ENCODE measurements at regions not wholly inside any gene's neighbourhood (a gene's known extent, or its start where the extent isn't known, plus 50 kb on each side); places are given as distances from the start of the nearest gene placed in this dataset.
"Not testable (repeated sequence)": the region's sequence is repeated elsewhere in the genome, so short reads cannot be mapped to it uniquely, and the experiment has no call there.

DNA sequence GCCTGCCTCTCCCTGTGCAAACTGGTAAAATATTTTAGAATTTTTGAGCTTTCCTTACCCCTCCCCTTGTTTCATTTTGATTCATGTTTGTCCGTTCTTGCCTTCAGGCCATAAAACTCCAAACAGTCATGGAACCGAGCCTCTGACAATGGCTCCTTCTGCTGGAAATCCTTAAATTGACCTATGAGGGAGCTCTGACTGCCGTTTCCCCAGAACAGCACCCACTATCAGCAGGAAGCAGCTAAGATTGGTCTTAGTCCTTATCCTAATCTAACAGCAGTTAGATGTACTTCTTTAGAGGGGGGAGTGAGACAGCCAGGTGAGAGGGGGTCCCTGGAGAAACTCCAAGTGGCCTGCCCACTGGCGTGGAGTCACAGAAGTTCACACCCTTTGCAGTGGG lies 106.7 kb downstream of the FAM174A start:
- no peak for DNase-seq

DNA sequence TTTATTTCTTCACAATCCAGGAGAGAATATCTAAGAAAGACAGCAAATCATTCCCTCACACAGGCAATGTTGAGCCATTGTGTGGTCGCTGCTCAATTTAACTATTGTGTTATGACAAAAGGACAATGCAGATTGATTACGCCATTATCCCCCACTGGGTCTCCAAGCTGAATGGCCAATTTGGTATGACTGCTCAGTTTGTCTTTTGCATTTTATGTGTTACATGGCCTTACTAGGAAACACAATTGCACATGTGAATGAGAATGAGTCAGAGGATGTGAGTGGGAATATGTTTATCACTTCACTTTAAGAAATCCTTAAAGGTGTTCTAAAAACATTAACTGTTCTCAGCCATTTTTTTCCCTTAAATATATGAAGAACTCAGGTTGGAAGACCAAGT lies 108.3 kb downstream of the FAM174A start:
- DNase-seq = peak; percentile 3

DNA sequence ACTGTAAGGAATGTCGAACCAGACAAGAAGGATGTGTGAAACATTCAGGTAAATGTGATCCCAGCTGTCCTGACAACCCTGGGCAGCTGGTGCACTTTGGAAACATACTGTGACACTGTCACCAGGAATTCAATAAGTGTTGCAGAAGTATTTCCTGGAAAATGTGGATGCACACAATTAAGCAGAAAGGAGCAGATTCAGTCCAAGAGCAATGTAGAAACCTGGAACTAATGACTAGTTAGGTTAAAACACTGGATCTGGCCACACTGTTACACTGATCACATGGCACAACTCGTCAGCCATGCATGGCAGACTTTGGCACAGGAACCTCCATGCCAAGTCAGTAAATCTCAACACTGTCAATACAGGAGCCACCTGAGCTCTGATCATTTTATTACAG lies 109.0 kb downstream of the FAM174A start:
- no peak for DNase-seq

DNA sequence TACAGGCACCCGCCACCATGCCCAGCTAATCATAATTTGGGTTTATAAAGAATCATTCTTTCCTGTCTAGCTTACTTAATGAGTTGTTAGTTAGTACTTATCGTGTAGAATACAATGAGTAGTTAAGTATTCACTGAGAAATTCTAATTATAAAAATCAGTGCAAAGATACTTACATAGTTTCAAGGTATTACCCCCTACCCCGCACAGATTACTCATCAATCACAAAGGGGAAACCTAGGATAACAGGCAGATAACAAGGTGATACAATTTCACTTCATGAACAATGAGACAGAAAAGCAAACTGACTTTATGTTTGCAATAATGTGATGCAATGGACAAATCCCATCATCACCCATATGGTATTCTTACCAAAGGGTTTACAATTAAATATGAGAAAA lies 109.6 kb downstream of the FAM174A start:
- no peak for DNase-seq

DNA sequence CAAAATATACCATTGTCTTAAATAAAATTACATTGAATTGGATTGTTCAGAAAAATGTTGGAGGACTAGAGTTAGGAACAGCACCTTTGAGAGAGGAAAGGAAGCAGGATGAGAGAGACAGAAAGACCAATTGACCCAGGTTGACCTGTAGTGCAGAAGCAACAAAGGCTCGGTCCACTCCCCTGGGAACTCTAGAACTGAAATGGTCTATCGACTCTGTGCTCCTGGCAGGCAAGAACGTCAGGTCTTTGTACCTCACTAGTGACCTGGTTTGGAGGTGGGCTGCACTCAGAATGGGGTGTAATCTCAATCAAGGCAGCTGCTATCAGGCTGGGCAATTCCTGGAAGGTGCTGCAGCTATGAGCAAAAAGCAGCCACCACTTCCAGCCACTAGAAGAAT lies 110.8 kb downstream of the FAM174A start:
- DNase-seq = no peak

DNA sequence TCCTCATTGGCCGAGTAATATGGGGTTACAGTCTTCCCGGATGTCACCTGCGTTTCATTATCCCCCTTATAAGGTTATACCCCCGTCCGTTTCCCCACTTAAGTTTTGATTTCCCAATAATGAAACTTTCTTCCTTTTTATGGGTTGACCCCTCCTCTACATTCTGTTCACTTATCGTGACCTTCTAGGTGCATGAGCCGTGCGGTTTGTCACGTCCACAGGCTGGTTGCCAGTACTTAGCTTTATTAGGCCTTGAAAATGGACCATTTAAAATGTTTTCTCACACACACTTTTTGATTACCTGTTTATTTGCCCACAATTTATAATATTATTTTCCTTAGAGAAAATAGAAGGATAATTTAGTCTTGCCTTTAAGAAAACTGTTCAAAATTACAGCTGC lies 111.5 kb downstream of the FAM174A start:
- DNase-seq = no peak

DNA sequence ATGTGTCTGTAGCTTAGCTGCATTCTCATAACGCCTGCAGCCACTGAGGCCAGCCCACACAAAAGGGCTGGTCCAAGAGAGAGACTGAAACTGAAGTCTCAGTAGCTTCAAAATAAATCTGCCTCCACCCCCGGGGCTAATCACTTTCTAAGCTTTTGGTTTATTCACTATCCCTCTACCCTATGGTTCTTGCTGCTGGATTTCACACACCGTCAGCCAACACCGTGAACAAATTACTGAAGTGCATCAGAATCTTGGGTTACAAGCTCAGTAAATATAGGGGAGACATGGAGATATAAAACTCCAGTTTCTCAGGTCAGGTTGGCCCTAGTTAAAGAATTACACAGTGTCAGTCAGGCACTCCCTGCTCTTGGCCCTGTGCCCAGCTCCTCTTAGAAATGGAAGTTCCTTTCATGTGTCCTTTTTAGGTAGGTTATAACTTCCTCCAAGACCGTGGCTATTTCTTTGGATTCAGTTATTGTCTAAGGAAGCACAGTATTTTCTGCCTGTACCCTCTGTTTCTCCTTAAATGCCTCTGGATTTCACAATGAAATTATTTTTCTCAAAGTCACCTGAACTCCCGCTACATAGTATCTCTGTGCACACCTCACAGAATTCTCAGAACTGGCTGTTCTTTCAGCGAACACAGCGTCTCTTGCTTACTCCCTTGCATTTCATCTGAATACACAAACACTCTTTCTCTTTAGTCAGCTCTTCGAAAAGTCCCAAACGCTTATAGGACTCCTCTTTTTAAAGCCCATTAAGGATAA lies 112.5 kb downstream of the FAM174A start:
- DNase-seq = no peak

DNA sequence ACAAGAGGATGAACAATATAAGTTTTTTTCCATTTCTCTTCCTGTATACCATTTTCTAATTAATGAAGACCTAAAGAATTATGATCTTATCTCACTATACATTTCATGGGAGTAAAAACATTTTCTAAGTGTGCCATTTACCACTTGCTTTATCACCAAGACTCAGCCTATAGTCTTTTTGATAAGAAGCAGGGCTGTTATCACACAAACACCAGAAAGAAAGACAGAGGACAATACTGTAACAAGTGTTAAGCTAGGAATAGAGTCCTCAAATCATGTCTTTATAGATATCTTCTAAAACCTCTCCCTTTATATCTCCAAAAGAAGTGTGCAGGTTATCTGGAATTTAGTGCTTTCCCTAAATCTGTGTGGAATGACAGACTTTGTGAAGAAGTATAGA lies 119.7 kb downstream of the FAM174A start:
- no peak for DNase-seq

DNA sequence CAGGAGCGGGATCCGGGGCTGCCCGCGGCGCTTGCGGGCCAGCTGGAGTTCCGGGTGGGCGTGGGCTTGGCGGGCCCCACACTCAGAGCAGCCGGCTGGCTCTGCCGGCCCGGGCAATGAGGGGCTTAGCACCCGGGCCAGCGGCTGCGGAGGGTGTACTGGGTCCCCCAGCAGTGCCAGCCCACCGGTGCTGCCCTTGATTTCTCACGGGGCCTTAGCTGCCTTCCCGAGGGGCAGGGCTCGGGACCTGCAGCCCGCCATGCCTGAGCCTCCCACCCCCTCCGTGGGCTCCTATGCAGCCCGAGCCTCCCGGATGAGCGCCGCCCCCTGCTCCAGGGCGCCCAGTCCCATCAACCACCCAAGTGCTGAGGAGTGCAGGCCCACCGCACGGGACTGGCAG lies 121.6 kb downstream of the FAM174A start:
- DNase-seq = not testable (repeated sequence)

DNA sequence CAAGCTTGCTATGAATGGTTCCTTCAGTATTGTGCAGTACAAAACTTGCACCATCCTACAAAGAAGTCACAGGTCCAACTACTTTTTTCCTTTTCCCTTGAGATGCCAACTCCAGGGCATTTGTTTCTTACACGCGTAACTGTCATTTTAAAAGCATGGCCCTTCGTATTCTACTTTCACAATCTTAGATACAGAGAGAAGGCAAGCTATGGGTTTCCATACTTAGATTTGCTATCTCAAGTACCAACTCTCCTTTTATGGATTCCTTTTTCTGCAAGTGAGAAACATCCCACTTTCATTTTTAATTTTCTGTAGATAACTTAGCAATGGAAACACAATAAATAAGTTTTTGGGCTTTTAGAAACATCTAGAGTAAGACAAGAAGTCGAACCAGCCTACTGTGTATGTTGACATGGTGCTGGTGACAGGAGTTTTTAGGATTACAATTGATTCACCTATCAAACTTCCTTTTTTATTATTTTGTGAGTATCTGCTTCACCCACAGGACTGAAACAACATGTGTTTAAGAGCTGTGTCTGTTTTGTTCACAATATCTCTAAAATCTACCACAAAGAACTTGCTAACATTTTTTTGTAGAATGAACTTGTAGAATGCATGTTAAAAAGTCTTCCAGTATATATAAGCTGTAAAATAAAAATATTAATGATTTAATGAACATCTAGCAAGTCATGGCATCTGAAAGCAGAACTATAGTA lies 124.1 kb downstream of the FAM174A start:
- no peak for DNase-seq

DNA sequence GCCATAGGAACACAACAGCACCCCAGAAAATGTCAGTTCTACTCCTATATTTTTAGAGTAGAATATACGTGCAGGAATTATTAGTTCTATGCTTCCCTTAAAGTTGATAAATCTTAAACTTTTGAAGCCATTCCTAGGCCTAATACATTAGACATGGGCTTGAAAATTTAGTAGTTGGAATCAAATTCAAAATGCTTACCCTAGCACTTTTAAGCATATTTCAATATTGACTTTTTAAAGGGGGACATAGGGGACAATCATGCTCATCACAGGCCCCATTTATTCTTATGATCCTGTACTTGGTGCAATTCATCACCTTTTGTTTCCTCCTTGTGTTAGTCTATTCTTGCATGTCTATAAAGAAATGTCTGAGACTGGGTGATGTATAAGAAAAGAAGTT lies 129.0 kb downstream of the FAM174A start:
- no peak for DNase-seq

DNA sequence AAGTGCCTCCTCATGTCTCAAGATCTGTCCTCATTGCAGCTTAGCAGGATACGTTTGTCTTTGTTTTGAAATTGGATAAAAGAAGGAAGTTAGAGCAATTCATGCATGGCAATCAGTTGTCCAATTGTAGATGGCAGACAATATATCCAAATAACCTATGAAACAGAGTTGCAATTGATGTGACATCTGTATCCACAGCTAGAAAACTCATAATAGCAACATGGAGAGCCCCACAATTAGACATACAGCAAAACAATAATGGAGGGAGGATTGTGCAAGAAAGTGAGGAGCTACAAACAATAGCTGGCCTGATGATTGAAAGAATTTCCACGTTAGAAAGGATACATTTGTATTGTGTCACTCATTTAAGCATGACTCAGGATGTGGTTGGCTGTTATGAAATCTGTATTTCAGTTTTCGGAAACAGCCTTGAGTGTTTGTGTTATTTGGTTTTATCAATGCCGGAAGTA lies 132.0 kb downstream of the FAM174A start:
- DNase-seq = peak; percentile 85

DNA sequence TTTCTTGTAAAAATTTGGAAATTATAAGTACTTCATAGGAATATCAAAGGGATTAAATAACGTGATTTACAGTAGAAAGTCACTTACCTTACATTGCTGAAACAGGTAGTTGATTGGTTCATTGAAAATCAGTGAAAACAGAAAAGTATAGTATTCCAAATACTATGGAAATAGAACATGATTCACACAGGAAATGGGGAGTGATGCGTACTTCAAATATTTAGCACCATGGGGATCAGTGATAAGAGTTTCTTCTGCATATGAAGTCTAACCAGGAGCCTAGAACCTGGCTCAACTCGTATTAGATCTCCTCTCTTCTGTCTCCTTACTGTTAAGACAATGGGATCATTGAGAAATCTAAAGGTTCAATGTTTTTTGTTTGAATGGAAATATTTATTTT lies 133.3 kb downstream of the FAM174A start:
- peak; percentile 74 for DNase-seq

DNA sequence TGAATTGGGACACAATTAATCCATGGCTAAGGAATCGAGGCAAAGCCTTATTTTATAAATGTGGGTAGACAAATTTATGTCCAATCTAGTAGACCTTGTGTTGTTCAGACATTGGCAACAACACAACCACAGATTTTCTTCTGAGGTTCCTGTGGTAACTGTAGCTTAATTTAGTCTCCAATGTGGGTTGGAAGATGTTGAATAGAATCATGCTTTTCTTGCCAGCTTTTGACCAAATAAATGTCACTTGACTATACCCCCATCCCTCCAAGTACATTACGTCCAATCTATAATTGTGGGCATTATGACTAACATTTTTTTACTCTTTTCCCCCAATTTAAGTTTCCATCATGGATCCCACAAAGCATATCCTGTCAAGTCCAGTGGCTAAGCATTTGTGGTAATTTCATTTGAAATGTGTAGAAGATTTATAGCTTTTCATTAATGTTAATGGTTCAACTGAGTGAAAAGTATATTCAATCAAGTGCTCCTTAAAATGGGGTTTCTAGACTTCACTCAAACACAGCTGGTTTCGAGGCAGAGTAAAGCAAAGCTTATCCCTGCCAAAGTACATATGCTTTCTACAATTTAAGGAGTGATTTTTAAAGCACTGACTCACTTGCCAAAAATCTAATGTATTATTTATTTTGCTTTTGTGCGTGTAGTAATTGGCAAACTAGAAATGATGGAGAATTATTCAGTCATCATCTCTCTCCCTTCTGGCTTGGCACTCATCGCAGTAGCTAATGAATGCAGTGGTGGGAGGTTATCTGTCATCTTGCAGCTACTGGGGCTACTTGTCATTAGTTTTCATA lies 141.8 kb downstream of the FAM174A start:
- DNase-seq = peak; percentile 48

DNA sequence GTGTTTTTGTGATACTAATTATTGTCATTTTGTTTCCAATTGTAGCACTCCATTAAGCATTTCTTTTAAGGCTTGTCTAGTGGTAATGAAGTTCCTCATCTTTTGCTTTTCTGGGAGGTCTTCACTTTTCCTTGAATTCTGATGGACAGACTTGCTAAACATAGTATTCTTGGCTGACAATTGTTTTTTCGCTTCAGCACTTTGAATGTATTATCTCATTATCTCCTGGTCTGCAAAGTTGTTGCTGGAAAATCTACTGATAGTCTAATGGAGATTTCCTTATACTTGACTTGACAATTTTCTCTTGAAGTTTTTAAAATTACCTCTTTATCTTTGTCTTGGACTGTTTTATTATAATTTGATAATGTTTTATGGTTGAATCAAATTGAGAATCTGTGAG lies 147.5 kb downstream of the FAM174A start:
- no peak for DNase-seq

DNA sequence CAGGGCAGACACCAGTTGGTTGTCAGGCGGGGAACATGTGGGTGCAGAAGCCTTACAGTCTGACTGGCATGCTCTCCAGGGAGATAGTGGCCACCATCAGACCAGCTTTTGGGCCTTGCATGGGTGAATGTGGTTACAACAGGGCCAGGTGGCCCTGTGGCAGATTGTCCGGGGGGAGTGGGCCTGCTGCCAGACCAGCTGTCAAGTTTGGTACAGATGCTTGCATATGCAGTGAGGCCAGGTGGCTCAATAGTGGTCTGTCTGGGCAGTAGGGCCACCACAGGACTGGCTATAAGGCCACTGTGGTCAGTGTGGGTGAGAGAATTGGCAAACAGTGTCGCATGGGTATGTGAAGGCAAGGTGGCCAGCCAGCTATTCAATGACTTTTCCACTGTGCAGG lies 148.7 kb downstream of the FAM174A start:
- DNase-seq = no peak

DNA sequence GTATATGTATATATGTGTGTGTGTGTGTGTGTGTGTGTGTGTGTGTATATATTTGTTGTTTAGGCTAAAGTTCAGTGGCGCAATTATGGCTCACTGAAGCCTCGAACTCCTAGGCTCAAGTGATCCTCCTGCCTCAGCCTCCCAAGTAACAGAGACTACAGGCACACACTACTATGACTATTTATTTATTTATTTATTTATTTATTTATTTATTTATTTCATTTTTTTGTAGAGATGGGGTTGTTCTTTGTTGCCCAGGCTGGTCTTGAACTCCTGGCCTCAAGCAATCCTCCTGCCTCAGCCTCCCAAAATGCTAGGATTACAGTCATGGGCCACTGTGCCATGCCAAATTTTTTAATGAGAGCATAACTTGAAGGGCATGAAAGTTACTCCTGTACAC lies 149.9 kb downstream of the FAM174A start:
- DNase-seq = not testable (repeated sequence)

DNA sequence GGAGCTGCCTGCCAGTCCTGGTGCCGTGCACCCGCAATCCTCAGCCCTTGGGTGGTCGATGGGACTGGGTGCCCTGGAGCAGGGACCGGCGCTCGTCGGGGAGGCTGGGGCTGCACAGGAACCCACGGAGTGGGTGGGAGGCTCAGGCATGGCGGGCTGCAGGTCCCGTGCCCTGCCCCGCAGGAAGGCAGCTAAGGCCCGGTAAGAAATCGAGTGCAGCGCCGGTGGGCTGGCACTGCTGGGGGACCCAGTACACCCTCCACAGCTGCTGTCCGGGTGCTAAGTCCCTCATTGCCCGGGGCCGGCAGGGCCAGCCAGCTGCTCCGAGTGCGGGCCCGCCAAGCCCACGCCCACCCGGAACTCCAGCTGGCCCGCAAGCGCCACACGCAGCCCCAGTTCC lies 153.7 kb downstream of the FAM174A start:
- DNase-seq = not testable (repeated sequence)

DNA sequence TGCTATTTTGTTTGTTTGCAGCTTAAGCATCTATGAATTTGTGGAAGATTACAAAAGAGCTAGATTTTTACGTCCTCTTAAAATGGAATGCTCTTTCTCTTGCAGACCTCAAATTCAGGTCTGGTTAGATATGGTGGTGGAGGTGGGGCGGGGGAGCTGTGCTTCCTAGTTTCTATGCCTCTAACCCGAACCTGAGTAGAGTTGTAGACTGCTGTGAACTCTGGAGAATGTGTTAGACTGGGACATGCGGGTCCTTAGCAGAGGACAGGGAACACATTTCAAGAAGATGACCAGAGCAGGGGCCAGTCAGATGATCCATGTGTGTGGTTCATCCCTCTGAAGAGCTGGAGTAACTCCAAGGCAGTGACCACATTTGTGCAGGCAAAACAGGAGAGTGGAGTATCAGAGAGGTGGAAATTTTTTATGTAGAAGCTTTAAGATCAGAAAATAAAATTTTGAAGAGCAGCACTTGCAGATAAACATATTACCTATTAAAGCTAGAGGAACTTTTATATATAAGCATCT lies 154.9 kb downstream of the FAM174A start:
- no peak for DNase-seq

DNA sequence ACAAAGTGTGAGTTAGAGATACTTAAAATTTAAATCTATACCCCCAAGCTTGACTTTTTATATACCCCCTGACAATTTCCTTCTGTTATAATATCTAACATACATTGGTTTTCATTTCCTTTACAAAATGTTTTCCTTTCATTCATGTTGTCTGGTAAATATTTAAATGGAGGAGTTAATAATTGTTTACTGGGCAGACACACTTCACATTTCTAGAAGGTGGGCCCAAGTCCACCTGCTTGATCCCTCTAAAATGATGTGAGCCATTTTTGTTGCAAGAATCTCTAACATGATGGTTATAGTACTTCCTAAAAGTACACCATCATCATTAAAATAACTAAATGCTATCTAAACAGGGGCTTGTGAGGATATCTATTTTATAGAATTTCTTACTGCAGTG lies 155.9 kb downstream of the FAM174A start:
- DNase-seq = no peak

DNA sequence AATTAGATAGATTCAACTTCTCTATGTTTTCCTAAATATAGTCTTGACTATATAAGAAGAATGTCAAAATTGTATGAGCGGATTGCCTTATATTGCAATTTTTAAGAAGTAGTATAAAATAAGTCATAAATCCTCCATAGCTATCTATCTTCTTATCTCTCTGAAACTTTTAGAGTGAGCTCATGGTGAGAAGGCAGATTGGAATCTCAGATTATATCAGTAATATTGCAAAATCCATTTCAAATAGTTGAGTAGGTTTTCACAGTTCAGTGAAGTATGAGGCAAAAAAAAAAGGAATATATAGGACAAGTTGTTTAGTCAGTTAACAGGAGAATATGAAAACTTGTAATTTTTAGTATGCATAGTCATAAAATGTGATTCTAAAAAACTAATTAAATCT lies 156.4 kb downstream of the FAM174A start:
- DNase-seq = peak; percentile 11

DNA sequence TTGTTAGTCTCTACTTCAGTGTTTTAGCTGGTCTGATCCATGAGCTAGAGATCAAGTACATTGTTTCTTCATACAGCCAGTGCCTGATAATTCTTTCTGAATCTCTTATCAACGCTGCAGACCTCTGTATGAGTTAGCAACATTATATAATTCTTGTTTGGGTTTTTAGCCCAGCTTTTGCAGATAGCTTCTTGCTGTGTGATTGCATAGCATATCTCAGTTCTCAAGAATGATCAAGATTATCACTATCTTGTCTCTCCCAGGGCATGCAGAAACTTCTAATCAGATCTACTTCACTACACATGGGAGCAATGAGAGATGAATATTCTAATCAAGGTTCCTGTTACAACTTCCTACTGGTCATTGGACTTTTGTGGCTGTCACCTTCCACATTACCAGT lies 158.3 kb downstream of the FAM174A start:
- DNase-seq = no peak

DNA sequence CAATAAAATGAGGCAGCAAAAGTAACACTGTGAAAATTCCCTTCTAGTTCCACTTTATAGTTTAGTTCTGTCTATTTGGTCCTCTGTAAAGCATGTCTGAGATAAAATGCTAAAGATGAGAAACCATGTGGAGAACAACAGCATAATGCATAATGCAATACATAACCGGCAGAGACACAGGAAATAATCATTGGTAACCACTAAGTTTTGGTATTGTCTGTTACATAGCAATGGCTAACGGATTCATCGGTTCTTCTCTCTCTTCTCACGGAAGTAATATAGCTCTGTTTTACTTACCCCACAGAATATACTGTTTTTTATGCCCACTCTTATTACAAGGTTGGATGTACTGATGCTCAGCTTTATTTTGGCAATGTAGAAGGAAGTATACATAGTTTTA lies 158.9 kb downstream of the FAM174A start:
- DNase-seq = no peak
